ENCODE measurements at regions not wholly inside any gene's neighbourhood (a gene's known extent, or its start where the extent isn't known, plus 50 kb on each side); places are given as distances from the start of the nearest gene placed in this dataset.

GRCh38 chr9:84570482-84571154 is 98.9 kb upstream of the NTRK2 start:
- no peak for DNase-seq (ENCODE audit: low read depth)
- H3K4me3 ChIP-seq (ENCODE audit: low read depth, low read length), result no peak overlapping the region
- no peak for TF ChIP-seq CTCF (IDR thresholded peaks at IDR 0.05; ENCODE audit: low read depth, low read length, missing control alignments)

DNA sequence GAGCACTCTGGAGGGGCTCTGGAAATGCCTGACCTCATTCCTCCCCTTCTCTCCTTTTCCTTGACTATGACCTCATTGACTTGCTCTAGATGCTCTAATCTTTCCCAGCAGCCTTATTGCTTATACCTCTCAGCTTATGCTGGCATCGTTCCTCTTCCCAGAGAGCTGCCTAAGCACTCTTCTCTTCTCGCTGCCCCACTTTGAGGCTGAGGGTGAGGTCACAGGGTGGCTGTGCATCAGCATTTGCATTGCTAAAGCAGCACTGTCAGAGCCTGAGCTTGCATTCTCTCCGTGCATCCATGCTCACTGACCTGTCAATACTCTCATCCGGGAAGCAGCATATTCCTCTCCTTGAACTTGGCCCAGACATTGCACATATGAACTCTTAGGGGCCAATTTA is 96.4 kb upstream of the NTRK2 start:
- TF ChIP-seq CTCF (IDR thresholded peaks at IDR 0.05; ENCODE audit: low read depth, low read length, missing control alignments), result no peak
- H3K4me3 ChIP-seq (ENCODE audit: low read depth, low read length), result no peak overlapping the region
- DNase-seq (ENCODE audit: low read depth), result no peak

DNA sequence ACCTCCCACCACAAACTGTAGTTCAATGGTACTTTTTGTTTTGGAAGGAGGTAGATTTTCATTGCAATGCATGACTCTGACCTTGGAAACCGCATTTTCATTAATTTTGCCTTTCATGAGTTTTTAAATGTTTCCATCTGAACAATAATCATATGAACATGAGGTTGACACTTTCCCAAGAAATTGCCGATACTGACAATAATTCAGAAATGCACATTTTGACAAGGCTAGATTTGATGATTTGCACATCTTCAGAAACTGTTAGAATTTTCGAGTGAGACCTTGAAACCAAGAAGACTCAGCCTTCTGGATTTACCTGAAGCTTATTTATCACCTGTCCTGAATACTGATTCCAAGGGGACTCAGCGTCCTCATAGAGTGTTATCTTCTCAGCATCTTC is 93.8 kb upstream of the NTRK2 start:
- no peak for TF ChIP-seq CTCF (IDR thresholded peaks at IDR 0.05; ENCODE audit: low read depth, low read length, missing control alignments)
- no peak overlapping the region for H3K4me3 ChIP-seq (ENCODE audit: low read depth, low read length)
- DNase-seq (ENCODE audit: low read depth), result no peak

DNA sequence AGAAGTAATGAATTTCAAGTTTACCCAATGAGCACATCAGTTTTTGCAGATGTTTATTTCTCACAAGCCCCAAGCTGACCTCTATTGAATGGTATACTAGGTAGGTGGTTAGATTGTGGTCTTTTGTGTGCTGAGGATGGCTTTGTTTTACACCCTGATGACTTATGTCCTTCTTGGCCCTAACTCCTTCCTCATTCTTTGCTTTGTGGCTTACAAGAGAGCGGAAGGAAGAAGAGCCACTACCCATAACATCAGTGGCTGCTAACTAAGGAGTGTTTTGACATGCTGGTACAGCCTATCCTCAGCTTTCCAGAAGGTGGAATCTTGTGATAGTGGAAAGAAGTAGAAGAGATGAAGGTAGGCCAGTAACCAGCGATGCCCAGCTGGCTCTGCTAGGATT is 85.7 kb upstream of the NTRK2 start:
- H3K4me3 ChIP-seq (ENCODE audit: low read depth, low read length), result no peak overlapping the region
- no peak for TF ChIP-seq CTCF (IDR thresholded peaks at IDR 0.05; ENCODE audit: low read depth, low read length, missing control alignments)
- no peak for DNase-seq (ENCODE audit: low read depth)

DNA sequence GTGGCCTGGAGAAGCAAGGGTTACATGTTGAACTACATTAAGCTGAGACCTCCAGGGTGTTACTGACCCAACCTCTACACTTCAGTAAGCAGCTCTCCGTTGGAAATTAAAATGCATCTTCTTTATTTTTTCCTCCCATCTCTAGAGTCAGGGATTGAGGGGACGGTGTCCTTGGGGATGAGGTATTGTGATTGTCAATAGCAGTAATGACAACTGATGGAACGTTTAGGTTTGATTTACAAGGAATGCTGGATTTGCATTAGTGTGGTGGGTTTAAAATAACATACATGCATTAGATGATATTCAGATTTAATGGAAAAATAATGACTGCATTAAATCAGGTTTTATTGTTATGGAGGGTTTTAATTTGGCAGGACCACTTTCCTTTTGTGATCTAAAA is 82.9 kb upstream of the NTRK2 start:
- DNase-seq (ENCODE audit: low read depth), result no peak
- no peak overlapping the region for H3K4me3 ChIP-seq (ENCODE audit: low read depth, low read length)
- no peak for TF ChIP-seq CTCF (IDR thresholded peaks at IDR 0.05; ENCODE audit: low read depth, low read length, missing control alignments)

- no peak for DNase-seq (ENCODE audit: low read depth)
- no peak overlapping the region for H3K4me3 ChIP-seq (ENCODE audit: low read depth, low read length)
- TF ChIP-seq CTCF (IDR thresholded peaks at IDR 0.05; ENCODE audit: low read depth, low read length, missing control alignments), result no peak
Measured at GRCh38 chr9:84587153-84587552, 82.4 kb upstream of the NTRK2 start.

GRCh38 chr9:84589542-84589941 is 80.0 kb upstream of the NTRK2 start:
- no peak for DNase-seq (ENCODE audit: low read depth)
- H3K4me3 ChIP-seq (ENCODE audit: low read depth, low read length), result no peak overlapping the region
- TF ChIP-seq CTCF (IDR thresholded peaks at IDR 0.05; ENCODE audit: low read depth, low read length, missing control alignments), result no peak

Data from GM12864 (cell line).